ENCODE measurements at regions not wholly inside any gene's neighbourhood (a gene's known extent, or its start where the extent isn't known, plus 50 kb on each side); places are given as distances from the start of the nearest gene placed in this dataset.

GRCh38 chr11:70707821-70708220 is 309.5 kb downstream of the CTTN start:
- H3K79me2 ChIP-seq (ENCODE audit: insufficient read depth, low read length) = no peaks in the 10 kb centered on the region; the same call in 1 of the 2 replicates
- H2AK5ac ChIP-seq (ENCODE audit: insufficient read length, low read length) = no peak overlapping the region
- no peak overlapping the region for H4K5ac ChIP-seq (ENCODE audit: insufficient read length, low read depth, low read length)
- no peak overlapping the region for H3T11ph ChIP-seq (ENCODE audit: low read length)
- DNase-seq = no peak
- Mint-ChIP-seq H3K36me3 (ENCODE audit: insufficient read depth in 1 of 3, low read depth in 3 of 3) (peaks cover 0 to 4% (median 2%) of the 10 kb centered on the region in 3 experiments; a peak in 4 of 7 replicates), H3K27ac (peak overlapping the region in 1 of 3 experiments; percentile 82; a peak in 1 of 7 replicates), H3K27me3 (ENCODE audit: low read depth) (peaks cover 5% of the 10 kb centered on the region), H3K9me3 (peaks cover 0 to 3% of the 10 kb centered on the region in 2 experiments; a peak in 1 of 5 replicates), H3K4me1 (peaks cover 14 to 21% of the 10 kb centered on the region in 2 experiments), H3K4me3 (no peak overlapping the region)
- H4K20me1 ChIP-seq (ENCODE audit: control insufficient read depth, insufficient read depth, insufficient read length) = no peaks in the 10 kb centered on the region
- no CpG with 5 or more reads among the region's 6 CpGs for WGBS (ENCODE audit: extremely low coverage, insufficient read length, low lambda C conversion rate)
- H3K27ac ChIP-seq (ENCODE audit: insufficient read length, low read depth, low read length) = no peak overlapping the region
- H2AFZ ChIP-seq (ENCODE audit: low read length) = no peak overlapping the region
- H3K79me1 ChIP-seq (ENCODE audit: insufficient read depth, low read depth, low read length, poor library complexity, severe bottlenecking) = no peaks in the 10 kb centered on the region
- H3K9ac ChIP-seq (ENCODE audit: extremely low read depth, insufficient read length, low read length) = no peak overlapping the region
- no peak overlapping the region for H4K8ac ChIP-seq (replicated peaks; ENCODE audit: insufficient read length, low read depth, low read length)
- no peaks in the 10 kb centered on the region for H3K23me2 ChIP-seq (ENCODE audit: insufficient read length, low read depth, low read length, poor library complexity, severe bottlenecking)
- H3K4me1 ChIP-seq (ENCODE audit: insufficient read depth, low read length) = 0 out of 2 replicates have a peak, but pooled peaks cover 2% of the 10 kb centered on the region
- H2BK15ac ChIP-seq (ENCODE audit: low read depth, low read length) = no peak overlapping the region
- no peak overlapping the region for H3K56ac ChIP-seq (ENCODE audit: insufficient read length, low read depth, low read length)
- no peak for TF ChIP-seq CTCF (conservative IDR thresholded peaks at IDR 0.05)
- H2BK12ac ChIP-seq (ENCODE audit: insufficient read length, low read depth, low read length) = no peak overlapping the region
- H3K23ac ChIP-seq (ENCODE audit: insufficient read length, low read depth, low read length) = no peak overlapping the region
- H3K4ac ChIP-seq (ENCODE audit: low read depth, low read length) = no peak overlapping the region
- H3K4me2 ChIP-seq (ENCODE audit: insufficient read depth, insufficient read length, low read length) = no peak overlapping the region
- H2BK20ac ChIP-seq (ENCODE audit: low read depth, low read length, poor library complexity, severe bottlenecking) = no peak overlapping the region
- H4K91ac ChIP-seq (ENCODE audit: insufficient read length, low read depth, low read length) = no peak overlapping the region
- H3K18ac ChIP-seq (ENCODE audit: insufficient read length, low read depth, low read length) = no peak overlapping the region
- no peak overlapping the region for H3K14ac ChIP-seq (ENCODE audit: insufficient read depth, low read length)
- H3K9me3 ChIP-seq (ENCODE audit: control insufficient read depth, low read depth, low read length) = no peaks in the 10 kb centered on the region
- H3K27me3 ChIP-seq (ENCODE audit: insufficient read depth, low read length) = no peaks in the 10 kb centered on the region
- no peak overlapping the region for H2BK120ac ChIP-seq (ENCODE audit: low read depth, low read length, poor library complexity, severe bottlenecking)
- no peak overlapping the region for H2BK5ac ChIP-seq (ENCODE audit: insufficient read length, low read length)
